ENCODE measurements at regions not wholly inside any gene's neighbourhood (a gene's known extent, or its start where the extent isn't known, plus 50 kb on each side); places are given as distances from the start of the nearest gene placed in this dataset.

DNA sequence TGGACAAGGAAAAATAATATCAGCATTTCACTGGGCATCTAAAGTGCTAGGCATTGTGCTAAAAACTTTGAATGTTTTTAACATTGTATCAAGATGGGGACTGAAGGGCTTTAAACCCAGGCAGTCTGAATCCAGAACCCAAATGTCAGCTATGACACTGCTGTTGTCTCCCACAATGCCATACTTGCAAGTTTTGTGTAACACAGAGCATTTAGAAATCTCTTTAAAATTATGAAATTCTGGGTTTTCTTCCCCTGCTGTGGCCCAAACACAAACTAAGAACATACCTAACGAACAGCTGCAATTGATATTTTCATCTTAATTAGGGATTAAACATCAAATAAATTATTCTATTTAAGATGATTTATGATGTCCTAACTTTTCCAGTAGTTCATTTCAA, 66.8 kb upstream of the LSM6 start:
- Histone ChIP-seq H3K36me3 (ENCODE audit: low read length) (no peaks in the 10 kb centered on the region), H2AFZ (ENCODE audit: low read depth, low read length, severe bottlenecking) (no peak overlapping the region), H3K27ac (ENCODE audit: low read depth, low read length) (no peak overlapping the region), H3K27me3 (ENCODE audit: low read length) (no peaks in the 10 kb centered on the region), H4K20me1 (ENCODE audit: low read depth, low read length) (no peaks in the 10 kb centered on the region), H3K9me2 (replicated peaks; ENCODE audit: insufficient read depth, low read length) (no peaks in the 10 kb centered on the region), H3K4me3 (ENCODE audit: insufficient read depth, low read length, poor library complexity, severe bottlenecking) (no peak overlapping the region), H3K9me3 (ENCODE audit: insufficient read depth, low read length) (no peaks in the 10 kb centered on the region), H3K9ac (ENCODE audit: low read length) (no peak overlapping the region), H3F3A (ENCODE audit: insufficient read depth) (no peaks in the 10 kb centered on the region; the same call in 1 of the 2 replicates), H3K4me2 (ENCODE audit: low read depth, low read length, poor library complexity, severe bottlenecking) (no peak overlapping the region), H3K79me2 (ENCODE audit: insufficient read depth, low read length) (no peaks in the 10 kb centered on the region)
- TF ChIP-seq, protein P1, sequence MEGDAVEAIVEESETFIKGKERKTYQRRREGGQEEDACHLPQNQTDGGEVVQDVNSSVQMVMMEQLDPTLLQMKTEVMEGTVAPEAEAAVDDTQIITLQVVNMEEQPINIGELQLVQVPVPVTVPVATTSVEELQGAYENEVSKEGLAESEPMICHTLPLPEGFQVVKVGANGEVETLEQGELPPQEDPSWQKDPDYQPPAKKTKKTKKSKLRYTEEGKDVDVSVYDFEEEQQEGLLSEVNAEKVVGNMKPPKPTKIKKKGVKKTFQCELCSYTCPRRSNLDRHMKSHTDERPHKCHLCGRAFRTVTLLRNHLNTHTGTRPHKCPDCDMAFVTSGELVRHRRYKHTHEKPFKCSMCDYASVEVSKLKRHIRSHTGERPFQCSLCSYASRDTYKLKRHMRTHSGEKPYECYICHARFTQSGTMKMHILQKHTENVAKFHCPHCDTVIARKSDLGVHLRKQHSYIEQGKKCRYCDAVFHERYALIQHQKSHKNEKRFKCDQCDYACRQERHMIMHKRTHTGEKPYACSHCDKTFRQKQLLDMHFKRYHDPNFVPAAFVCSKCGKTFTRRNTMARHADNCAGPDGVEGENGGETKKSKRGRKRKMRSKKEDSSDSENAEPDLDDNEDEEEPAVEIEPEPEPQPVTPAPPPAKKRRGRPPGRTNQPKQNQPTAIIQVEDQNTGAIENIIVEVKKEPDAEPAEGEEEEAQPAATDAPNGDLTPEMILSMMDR (IDR thresholded peaks at IDR 0.05; ENCODE audit: insufficient read depth, low read length, poor library complexity, severe bottlenecking) = no peak
- TF ChIP-seq EZH2phosphoT487 (conservative IDR thresholded peaks at IDR 0.05; ENCODE audit: low read length) = no peak

DNA sequence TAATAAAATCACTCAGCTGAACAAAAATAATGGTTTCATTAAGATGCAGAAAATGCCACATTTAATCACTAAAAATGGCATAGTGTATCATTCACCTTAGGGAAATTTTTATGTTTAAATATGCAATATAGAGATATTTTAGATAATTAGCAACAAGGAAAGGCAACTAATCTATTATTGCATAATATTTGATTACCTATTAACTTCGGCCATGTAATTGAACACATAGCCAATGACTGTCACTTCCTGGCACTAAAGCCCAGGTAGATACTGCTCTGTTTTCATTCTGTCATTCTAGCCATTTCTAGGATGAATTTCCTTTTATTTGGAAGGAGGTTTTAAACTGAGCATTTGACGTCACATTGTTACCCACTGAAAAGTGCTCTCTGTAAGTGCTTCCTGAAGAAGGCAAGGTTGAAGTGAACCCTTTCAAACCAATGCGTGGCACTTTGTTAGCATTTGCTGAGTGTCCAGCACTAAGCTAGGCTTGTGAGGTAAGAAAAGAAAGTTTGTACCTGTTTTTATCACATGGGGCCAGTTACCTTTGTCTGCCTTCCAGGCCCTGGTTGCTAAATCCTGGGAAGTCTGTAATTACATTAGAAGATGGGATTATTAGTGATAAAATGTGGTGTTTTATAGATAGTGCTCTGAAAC, 67.8 kb upstream of the LSM6 start:
- Histone ChIP-seq H3K79me2 (ENCODE audit: insufficient read depth, low read length) (no peaks in the 10 kb centered on the region), H4K20me1 (ENCODE audit: low read depth, low read length) (no peaks in the 10 kb centered on the region), H3K4me2 (ENCODE audit: low read depth, low read length, poor library complexity, severe bottlenecking) (no peak overlapping the region), H3K27ac (ENCODE audit: low read depth, low read length) (no peak overlapping the region), H3K27me3 (ENCODE audit: low read length) (no peaks in the 10 kb centered on the region), H2AFZ (ENCODE audit: low read depth, low read length, severe bottlenecking) (no peak overlapping the region), H3K9ac (ENCODE audit: low read length) (no peak overlapping the region), H3K9me2 (replicated peaks; ENCODE audit: insufficient read depth, low read length) (no peaks in the 10 kb centered on the region), H3K36me3 (ENCODE audit: low read length) (no peaks in the 10 kb centered on the region), H3K9me3 (ENCODE audit: insufficient read depth, low read length) (no peaks in the 10 kb centered on the region), H3F3A (ENCODE audit: insufficient read depth) (no peaks in the 10 kb centered on the region; the same call in 1 of the 2 replicates), H3K4me3 (ENCODE audit: insufficient read depth, low read length, poor library complexity, severe bottlenecking) (no peak overlapping the region)
- TF ChIP-seq, protein P1 (IDR thresholded peaks at IDR 0.05; ENCODE audit: insufficient read depth, low read length, poor library complexity, severe bottlenecking) = no peak
- TF ChIP-seq EZH2phosphoT487 (conservative IDR thresholded peaks at IDR 0.05; ENCODE audit: low read length) = no peak

DNA sequence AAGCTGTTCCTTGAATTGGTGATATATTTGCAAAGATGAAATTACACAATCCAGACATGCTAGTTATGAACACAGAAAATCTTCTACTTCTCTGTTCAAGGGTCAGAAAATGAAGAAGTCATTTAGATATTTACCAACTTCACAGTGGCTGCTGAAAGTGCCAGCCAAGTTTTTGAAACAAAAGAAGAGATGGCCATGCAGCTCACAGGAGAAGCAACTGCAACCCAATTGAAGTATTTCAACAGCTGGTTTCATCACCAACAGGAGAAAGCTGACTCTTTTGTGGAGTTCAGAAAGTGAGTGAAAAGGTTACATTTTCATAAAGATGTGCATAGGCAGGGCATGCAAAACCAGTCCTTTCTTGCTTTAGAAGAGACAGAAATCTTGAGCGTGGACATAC, 70.1 kb upstream of the LSM6 start:
- H4K20me1 ChIP-seq (ENCODE audit: low read depth, low read length) = no peaks in the 10 kb centered on the region
- no peak overlapping the region for H3K27ac ChIP-seq (ENCODE audit: low read depth, low read length)
- no peaks in the 10 kb centered on the region for H3K27me3 ChIP-seq (ENCODE audit: low read length)
- no peak overlapping the region for H3K9ac ChIP-seq (ENCODE audit: low read length)
- no peaks in the 10 kb centered on the region for H3K9me3 ChIP-seq (ENCODE audit: insufficient read depth, low read length)
- no peaks in the 10 kb centered on the region for H3K36me3 ChIP-seq (ENCODE audit: low read length)
- no peak overlapping the region for H3K4me2 ChIP-seq (ENCODE audit: low read depth, low read length, poor library complexity, severe bottlenecking)
- TF ChIP-seq, protein P1 (IDR thresholded peaks at IDR 0.05; ENCODE audit: insufficient read depth, low read length, poor library complexity, severe bottlenecking) = no peak
- TF ChIP-seq EZH2phosphoT487 (conservative IDR thresholded peaks at IDR 0.05; ENCODE audit: low read length) = no peak
- H3K79me2 ChIP-seq (ENCODE audit: insufficient read depth, low read length) = no peaks in the 10 kb centered on the region
- no peaks in the 10 kb centered on the region; the same call in 1 of the 2 replicates for H3F3A ChIP-seq (ENCODE audit: insufficient read depth)
- H3K4me3 ChIP-seq (ENCODE audit: insufficient read depth, low read length, poor library complexity, severe bottlenecking) = no peak overlapping the region
- no peaks in the 10 kb centered on the region for H3K9me2 ChIP-seq (replicated peaks; ENCODE audit: insufficient read depth, low read length)
- no peak overlapping the region for H2AFZ ChIP-seq (ENCODE audit: low read depth, low read length, severe bottlenecking)

Data from SU-DHL-6 (cell line).